OCI-LY1 (cell line): ENCODE measurements at regions not wholly inside any gene's neighbourhood (a gene's known extent, or its start where the extent isn't known, plus 50 kb on each side); places are given as distances from the start of the nearest gene placed in this dataset.

Experiments
- H2AFZ ChIP-seq: fragments of 200-600 bp; sonication (generic), shearing (Covaris generic); 2 replicates; pipeline ENCODE4 v1.6.0; 2014; ENCODE audit warnings: antibody characterized with exemption, mild to moderate bottlenecking, low read length
- H3F3A ChIP-seq: fragments of 200-600 bp; sonication (generic), shearing (Covaris generic); 2 replicates; pipeline ENCODE4 v1.6.0; 2014; ENCODE audit warnings: mild to moderate bottlenecking, antibody characterized with exemption, low read length, moderate library complexity; ENCODE audit not compliant: insufficient read depth
- H3K27ac ChIP-seq: fragments of 200-600 bp; sonication (generic); 2 replicates; pipeline ENCODE4 v1.5.1; 2014; ENCODE audit warnings: low read length, mixed run types, mild to moderate bottlenecking, low read depth; ENCODE audit not compliant: poor library complexity, severe bottlenecking
- H3K27me3 ChIP-seq: fragments of 200-600 bp; sonication (generic); 2 replicates; pipeline ENCODE4 v1.6.0; 2014; ENCODE audit warnings: antibody characterized with exemption, mild to moderate bottlenecking, low read length, moderate library complexity; ENCODE audit not compliant: insufficient read depth
- H3K36me3 ChIP-seq: fragments of 200-600 bp; sonication (generic); 2 replicates; pipeline ENCODE4 v1.6.1; 2014; ENCODE audit warnings: mild to moderate bottlenecking, antibody characterized with exemption, low read length, moderate library complexity, mixed read lengths; ENCODE audit not compliant: insufficient read depth
- H3K4me1 ChIP-seq: fragments of 200-600 bp; sonication (generic); 2 replicates; pipeline ENCODE4 v1.5.1; 2014; ENCODE audit warnings: mild to moderate bottlenecking, low read length, moderate library complexity; ENCODE audit not compliant: insufficient read depth, severe bottlenecking
- H3K4me2 ChIP-seq: fragments of 200-600 bp; sonication (generic), shearing (Covaris generic); 2 replicates; pipeline ENCODE4 v1.6.1; 2014; ENCODE audit warnings: low read length
- H3K4me3 ChIP-seq: fragments of 200-600 bp; sonication (generic); 2 replicates; pipeline ENCODE4 v1.5.1; 2014; ENCODE audit warnings: low read length, low read depth, mild to moderate bottlenecking, mixed read lengths; ENCODE audit not compliant: poor library complexity, severe bottlenecking
- H3K79me2 ChIP-seq: fragments of 200-600 bp; shearing (Covaris generic); 2 replicates; pipeline ENCODE4 v1.6.1; 2016; ENCODE audit warnings: mixed run types, low read length, mixed read lengths; ENCODE audit not compliant: insufficient read depth
- H3K9ac ChIP-seq: fragments of 200-600 bp; sonication (generic), shearing (Covaris generic); 2 replicates; pipeline ENCODE4 v1.6.1; 2014; ENCODE audit warnings: mild to moderate bottlenecking, low read length, mixed read lengths
- H3K9me2 ChIP-seq: fragments of 200-600 bp; sonication (generic), shearing (Covaris generic); 2 replicates; pipeline ENCODE4 v1.6.1; 2014; ENCODE audit warnings: low read depth, mild to moderate bottlenecking, low read length, mixed read lengths
- H3K9me3 ChIP-seq: fragments of 200-600 bp; shearing (Covaris generic); 2 replicates; pipeline ENCODE4 v1.6.1; 2014; ENCODE audit warnings: low read length, mixed read lengths
- H4K20me1 ChIP-seq: fragments of 200-600 bp; sonication (generic), shearing (Covaris generic); 2 replicates; pipeline ENCODE4 v1.6.0; 2016; ENCODE audit warnings: mild to moderate bottlenecking, low read length; ENCODE audit not compliant: insufficient read depth
- EZH2 ChIP-seq: fragments of 200-600 bp; sonication (generic), shearing (Covaris generic); IDR thresholded peaks from 2 replicates; pipeline ENCODE4 v1.8.0; 2017; ENCODE audit warnings: borderline replicate concordance, mixed run types, mild to moderate bottlenecking, antibody characterized with exemption, low read length, moderate library complexity, mixed read lengths
- TF ChIP-seq, protein P1 (sequence below): fragments of 200-600 bp; sonication (generic), shearing (Covaris generic); IDR thresholded peaks from 2 replicates; pipeline ENCODE4 v1.5.1; 2017; ENCODE audit warnings: mild to moderate bottlenecking, antibody characterized with exemption, low read length, moderate library complexity, mixed read lengths

DNA sequence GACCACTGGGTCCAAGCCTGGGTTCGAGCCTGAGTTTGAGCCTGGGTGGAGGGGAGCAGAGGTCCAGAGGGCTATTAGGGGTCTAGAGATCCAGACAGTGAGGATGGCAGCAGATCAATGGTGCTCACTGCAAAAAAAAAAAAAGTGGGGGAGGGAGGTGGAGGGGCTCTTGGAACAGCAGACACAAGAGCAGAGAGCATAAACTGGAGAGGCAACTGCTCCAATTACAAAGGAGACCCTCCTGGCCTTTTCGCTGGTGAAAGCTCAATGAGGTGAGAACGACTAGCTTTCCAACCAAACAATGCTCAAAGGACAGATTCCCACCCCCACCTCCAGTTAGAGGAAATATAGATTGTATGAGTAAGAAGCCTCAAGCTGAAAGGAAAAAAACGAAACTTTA is 124.2 kb upstream of the TSPAN8 start:
- no peak overlapping the region for H3K4me2 ChIP-seq
- H3K27me3 ChIP-seq = no peaks in the 10 kb centered on the region
- no peaks in the 10 kb centered on the region for H3K9me2 ChIP-seq
- no peak for TF ChIP-seq EZH2
- TF ChIP-seq, protein P1, sequence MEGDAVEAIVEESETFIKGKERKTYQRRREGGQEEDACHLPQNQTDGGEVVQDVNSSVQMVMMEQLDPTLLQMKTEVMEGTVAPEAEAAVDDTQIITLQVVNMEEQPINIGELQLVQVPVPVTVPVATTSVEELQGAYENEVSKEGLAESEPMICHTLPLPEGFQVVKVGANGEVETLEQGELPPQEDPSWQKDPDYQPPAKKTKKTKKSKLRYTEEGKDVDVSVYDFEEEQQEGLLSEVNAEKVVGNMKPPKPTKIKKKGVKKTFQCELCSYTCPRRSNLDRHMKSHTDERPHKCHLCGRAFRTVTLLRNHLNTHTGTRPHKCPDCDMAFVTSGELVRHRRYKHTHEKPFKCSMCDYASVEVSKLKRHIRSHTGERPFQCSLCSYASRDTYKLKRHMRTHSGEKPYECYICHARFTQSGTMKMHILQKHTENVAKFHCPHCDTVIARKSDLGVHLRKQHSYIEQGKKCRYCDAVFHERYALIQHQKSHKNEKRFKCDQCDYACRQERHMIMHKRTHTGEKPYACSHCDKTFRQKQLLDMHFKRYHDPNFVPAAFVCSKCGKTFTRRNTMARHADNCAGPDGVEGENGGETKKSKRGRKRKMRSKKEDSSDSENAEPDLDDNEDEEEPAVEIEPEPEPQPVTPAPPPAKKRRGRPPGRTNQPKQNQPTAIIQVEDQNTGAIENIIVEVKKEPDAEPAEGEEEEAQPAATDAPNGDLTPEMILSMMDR = no peak
- no peak overlapping the region for H3K4me3 ChIP-seq
- H3F3A ChIP-seq = no peaks in the 10 kb centered on the region
- H3K79me2 ChIP-seq = no peaks in the 10 kb centered on the region
- no peaks in the 10 kb centered on the region for H3K36me3 ChIP-seq
- H4K20me1 ChIP-seq = no peaks in the 10 kb centered on the region
- no peaks in the 10 kb centered on the region for H3K4me1 ChIP-seq
- no peaks in the 10 kb centered on the region for H3K9me3 ChIP-seq
- no peak overlapping the region for H3K27ac ChIP-seq
- no peak overlapping the region for H3K9ac ChIP-seq
- H2AFZ ChIP-seq = no peak overlapping the region

DNA sequence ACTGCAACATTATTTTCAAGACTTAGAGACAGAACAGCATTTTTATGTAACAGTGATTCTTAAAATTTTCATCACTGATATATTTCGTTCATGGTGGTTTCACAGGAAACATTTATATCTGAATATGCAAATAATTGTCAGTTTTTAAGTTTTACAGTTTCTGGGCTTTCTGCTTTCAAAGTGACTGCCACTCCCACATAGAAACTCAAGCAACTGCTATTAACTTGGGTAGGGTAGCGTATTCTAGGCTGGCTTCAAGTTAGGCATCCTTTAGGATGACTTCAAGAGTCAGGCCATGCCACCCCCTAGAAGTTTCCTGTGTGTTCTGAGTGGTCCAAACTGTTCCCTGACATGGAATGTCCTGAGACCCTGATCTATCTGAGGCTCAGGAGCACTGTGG is 123.6 kb upstream of the TSPAN8 start:
- no peak overlapping the region for H3K4me2 ChIP-seq
- H3K9me2 ChIP-seq = no peaks in the 10 kb centered on the region
- H2AFZ ChIP-seq = no peak overlapping the region
- no peak overlapping the region for H3K27ac ChIP-seq
- no peaks in the 10 kb centered on the region for H3K27me3 ChIP-seq
- H3K9me3 ChIP-seq = no peaks in the 10 kb centered on the region
- TF ChIP-seq EZH2 = no peak
- TF ChIP-seq, protein P1 = no peak
- H3K79me2 ChIP-seq = no peaks in the 10 kb centered on the region
- H3K36me3 ChIP-seq = no peaks in the 10 kb centered on the region
- no peak overlapping the region for H3K9ac ChIP-seq
- H3F3A ChIP-seq = no peaks in the 10 kb centered on the region
- no peaks in the 10 kb centered on the region for H4K20me1 ChIP-seq
- H3K4me1 ChIP-seq = no peaks in the 10 kb centered on the region
- H3K4me3 ChIP-seq = no peak overlapping the region

DNA sequence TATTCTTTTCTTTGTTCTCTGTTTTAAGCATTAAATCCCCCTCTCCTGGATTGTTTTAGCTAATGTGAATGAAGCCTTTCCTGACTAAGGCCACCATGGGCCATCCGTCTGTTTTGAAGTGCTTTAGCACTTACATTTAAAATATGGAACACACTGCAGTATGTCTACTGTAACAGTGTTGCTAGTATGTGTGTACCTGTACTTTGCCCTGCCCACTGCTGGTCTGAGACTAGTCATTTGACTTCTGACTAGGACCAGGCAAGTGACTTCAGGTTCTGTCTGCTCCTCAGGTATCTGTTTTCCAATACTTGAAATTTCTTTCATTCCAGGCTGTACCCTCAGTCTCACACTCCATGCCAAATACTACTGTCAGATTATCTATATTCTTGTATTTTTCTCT is 120.1 kb upstream of the TSPAN8 start:
- TF ChIP-seq, protein P1 = no peak
- no peak for TF ChIP-seq EZH2
- no peaks in the 10 kb centered on the region for H3F3A ChIP-seq
- no peaks in the 10 kb centered on the region for H3K27me3 ChIP-seq
- H3K4me1 ChIP-seq = no peaks in the 10 kb centered on the region
- H2AFZ ChIP-seq = no peak overlapping the region
- H3K27ac ChIP-seq = no peak overlapping the region
- H3K36me3 ChIP-seq = no peaks in the 10 kb centered on the region
- H3K4me2 ChIP-seq = no peak overlapping the region
- H3K4me3 ChIP-seq = no peak overlapping the region
- H3K9ac ChIP-seq = no peak overlapping the region
- no peaks in the 10 kb centered on the region for H4K20me1 ChIP-seq
- H3K9me2 ChIP-seq = no peaks in the 10 kb centered on the region
- H3K9me3 ChIP-seq = no peaks in the 10 kb centered on the region
- H3K79me2 ChIP-seq = no peaks in the 10 kb centered on the region
